Large intestine (tissue), 3 donors: ENCODE measurements at regions not wholly inside any gene's neighbourhood (a gene's known extent, or its start where the extent isn't known, plus 50 kb on each side); places are given as distances from the start of the nearest gene placed in this dataset.
"Not testable (repeated sequence)": the region's sequence is repeated elsewhere in the genome, so short reads cannot be mapped to it uniquely, and the experiment has no call there.

Experiments
- DNase-seq, 2 donors: peaks; one replicate each; pipeline versions ENCODE4 v3.0.0 to v3.0.0-alpha.2; 2013
- H3K27ac ChIP-seq: one replicate; pipeline ENCODE4 v1.5.1; 2013; ENCODE audit warnings: low read length
- H3K27me3 ChIP-seq: 2 replicates; pipeline ENCODE4 v1.6.1; 2013; ENCODE audit warnings: low read length; ENCODE audit not compliant: control insufficient read depth, insufficient read depth
- H3K36me3 ChIP-seq: 2 replicates; pipeline ENCODE4 v1.6.1; 2013; ENCODE audit warnings: low read length; ENCODE audit not compliant: control insufficient read depth, insufficient read depth
- H3K4me1 ChIP-seq: one replicate; pipeline ENCODE4 v1.6.1; 2013; ENCODE audit warnings: low read length; ENCODE audit not compliant: control insufficient read depth, insufficient read depth
- H3K4me3 ChIP-seq: one replicate; pipeline ENCODE4 v1.5.1; 2013; ENCODE audit warnings: low read length
- H3K9me3 ChIP-seq: one replicate; pipeline ENCODE4 v1.6.1; 2013; ENCODE audit warnings: mild to moderate bottlenecking, low read depth, low read length, moderate library complexity; ENCODE audit not compliant: control insufficient read depth
- WGBS: methylation state at CpG from one replicate; pipeline ENCODE4 v1.1.5; 2013; ENCODE audit warnings: low lambda C conversion rate; ENCODE audit not compliant: insufficient coverage; 5-methylcytosine and 5-hydroxymethylcytosine counted together

DNA sequence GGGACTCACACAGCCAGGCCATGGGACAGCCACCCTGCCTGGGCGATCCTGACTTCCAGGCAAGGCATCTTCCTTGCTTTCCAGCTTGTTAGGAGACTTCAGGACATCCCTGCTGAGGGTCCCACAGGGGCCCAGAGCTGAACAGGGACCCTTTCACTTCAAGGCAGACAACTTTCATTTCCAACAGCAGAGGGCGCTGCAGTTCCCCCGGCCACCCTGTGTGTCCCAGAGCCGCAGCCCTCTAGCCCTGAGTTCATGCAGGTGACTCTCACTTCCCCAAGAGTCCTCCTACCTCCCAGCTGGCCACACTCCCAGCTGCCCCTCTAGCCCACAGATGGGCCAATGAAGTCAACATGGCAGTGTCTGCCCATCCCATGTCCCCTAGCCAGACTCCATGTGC lies 1556.0 kb downstream of the FOXD4L5 start:
- not testable (repeated sequence) for H3K4me1 ChIP-seq, H3K9me3 ChIP-seq, H3K27ac ChIP-seq, H3K4me3 ChIP-seq, H3K27me3 ChIP-seq, DNase-seq, H3K36me3 ChIP-seq
- no CpG with 5 or more reads among the region's 4 CpGs for whole genome bisulfite sequencing

DNA sequence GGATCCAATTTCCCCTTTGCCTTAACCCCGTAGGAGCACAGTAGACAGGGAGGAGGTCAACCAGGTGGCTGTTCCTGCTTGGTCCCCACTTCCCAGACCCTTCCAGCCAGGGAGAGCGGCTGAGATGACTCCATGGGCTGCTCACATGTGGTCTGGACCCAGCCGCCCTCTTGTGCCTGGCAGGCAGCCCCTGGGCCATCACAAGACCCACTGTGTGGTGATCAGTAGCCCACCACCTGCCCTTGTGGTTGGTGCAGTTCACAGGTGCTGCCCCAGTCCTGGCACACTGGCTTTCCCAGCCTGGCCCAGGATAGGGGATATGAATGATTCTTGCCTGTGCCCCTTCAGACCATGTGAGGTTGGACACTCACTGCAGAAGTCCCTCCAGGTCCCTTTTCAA lies 1556.7 kb downstream of the FOXD4L5 start:
- Histone ChIP-seq H3K27ac (no peak overlapping the region), H3K4me3 (no peak overlapping the region), H3K4me1 (no peaks in the 10 kb centered on the region), H3K9me3 (peaks cover 4% of the 10 kb centered on the region), H3K27me3 (no peaks in the 10 kb centered on the region), H3K36me3 (no peaks in the 10 kb centered on the region)
- no peak for DNase-seq
- WGBS = no CpG with 5 or more reads among the region's 3 CpGs

DNA sequence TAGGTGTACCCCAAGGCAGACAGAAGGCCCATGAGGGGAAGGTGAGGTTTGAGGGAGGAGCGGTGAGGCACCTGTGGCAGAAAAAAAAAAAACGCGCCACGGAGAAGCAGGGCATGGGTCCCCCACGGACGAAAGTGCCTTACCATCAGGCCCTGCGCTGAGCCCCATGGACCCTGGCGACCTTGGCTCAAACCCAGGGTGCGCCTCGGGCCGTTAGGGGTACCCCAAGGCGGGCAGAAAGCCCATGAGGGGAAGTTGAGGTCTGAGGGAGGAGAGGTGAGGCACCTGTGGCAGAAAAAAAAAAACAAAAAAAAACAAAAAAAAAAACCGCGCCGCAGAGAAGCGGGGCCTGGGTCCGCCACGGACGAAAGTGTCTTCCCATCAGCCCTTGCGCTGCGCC lies 1576.7 kb downstream of the FOXD4L5 start:
- WGBS = no CpG with 5 or more reads among the region's 21 CpGs
- not testable (repeated sequence) for H3K27me3 ChIP-seq, H3K27ac ChIP-seq, H3K4me3 ChIP-seq, H3K4me1 ChIP-seq, DNase-seq, H3K36me3 ChIP-seq
- H3K9me3 ChIP-seq = peaks cover 30% of the 10 kb centered on the region

DNA sequence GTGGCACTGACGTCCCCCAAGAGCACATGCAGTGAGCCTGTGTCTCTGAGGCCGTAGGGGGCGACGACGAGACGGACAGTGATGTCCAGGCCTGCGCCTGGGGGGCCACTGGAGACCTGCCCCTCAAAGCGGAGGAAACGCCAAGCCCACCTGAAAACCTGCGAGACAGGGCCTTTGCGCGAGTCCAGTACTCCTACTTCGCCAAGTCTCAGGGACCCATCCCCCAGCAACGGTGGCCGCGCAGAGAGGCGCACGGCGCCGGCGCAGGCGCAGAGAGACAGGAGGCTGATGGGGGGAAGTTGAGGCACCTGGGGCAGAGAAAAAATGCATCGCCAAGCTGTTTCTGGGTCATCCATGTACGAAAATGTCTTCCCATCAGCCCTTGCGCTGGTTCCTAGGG lies 1580.6 kb downstream of the FOXD4L5 start:
- not testable (repeated sequence) for H3K4me3 ChIP-seq, H3K27me3 ChIP-seq, H3K4me1 ChIP-seq, DNase-seq, H3K36me3 ChIP-seq, H3K27ac ChIP-seq
- WGBS = 87% methylated on average over 6 of the region's 25 CpGs
- H3K9me3 ChIP-seq = peaks cover 30% of the 10 kb centered on the region

DNA sequence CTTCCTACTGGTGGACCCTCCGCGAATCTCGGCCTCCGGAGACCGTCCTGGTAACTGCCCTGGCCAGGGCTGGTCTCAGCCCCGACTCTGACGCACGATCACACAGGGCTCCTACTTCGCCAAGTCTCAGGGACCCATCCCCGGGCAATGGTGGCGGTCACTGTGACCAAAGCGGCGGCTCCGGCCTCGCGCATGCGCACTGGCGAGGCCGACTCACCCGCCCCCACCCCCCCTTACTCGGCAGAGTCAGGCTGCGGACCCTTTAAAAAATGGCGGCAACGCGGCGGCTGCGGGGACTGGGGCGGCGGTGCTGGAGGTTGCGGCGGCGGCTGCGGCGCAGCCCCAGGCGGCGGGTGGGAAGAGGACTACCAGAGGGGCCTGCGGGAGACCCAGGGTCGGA lies 1581.3 kb downstream of the FOXD4L5 start:
- DNase-seq = peak in 1 of 2 donors; percentile 5
- H3K27me3 ChIP-seq, H3K27ac ChIP-seq, H3K4me1 ChIP-seq, H3K4me3 ChIP-seq, H3K36me3 ChIP-seq: not testable (repeated sequence)
- H3K9me3 ChIP-seq = peaks cover 29% of the 10 kb centered on the region
- WGBS = no CpG with 5 or more reads among the region's 38 CpGs

DNA sequence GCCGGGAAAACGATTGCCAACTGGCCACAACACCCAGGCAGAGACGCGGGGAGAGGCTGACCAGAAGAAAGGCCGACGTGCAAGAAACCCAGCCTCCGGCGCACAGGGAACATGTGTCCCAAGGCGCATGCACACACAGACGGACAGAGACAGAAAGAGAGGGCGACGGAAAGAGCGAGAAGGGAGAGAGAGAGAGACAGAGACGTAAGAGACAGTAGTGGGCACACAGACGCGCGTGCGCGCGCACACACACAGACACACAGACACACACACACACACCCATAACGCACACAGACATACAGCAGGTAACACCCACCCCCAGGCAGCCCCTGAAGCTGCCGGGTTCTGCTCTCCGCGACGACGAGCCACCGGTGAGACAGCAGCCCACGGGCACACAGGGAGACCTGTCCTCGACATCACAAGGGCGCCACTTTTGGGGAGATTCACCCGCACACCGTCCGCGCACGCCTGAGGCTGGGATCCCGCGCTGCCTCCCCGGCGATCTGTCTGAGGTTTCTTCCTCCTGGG lies 1581.8 kb downstream of the FOXD4L5 start:
- not testable (repeated sequence) for H3K27ac ChIP-seq, H3K4me3 ChIP-seq, H3K27me3 ChIP-seq, H3K4me1 ChIP-seq, DNase-seq, H3K36me3 ChIP-seq
- H3K9me3 ChIP-seq = peaks cover 24% of the 10 kb centered on the region
- WGBS = no CpG with 5 or more reads among the region's 39 CpGs
